ENCODE measurements at regions not wholly inside any gene's neighbourhood (a gene's known extent, or its start where the extent isn't known, plus 50 kb on each side); places are given as distances from the start of the nearest gene placed in this dataset.

DNA sequence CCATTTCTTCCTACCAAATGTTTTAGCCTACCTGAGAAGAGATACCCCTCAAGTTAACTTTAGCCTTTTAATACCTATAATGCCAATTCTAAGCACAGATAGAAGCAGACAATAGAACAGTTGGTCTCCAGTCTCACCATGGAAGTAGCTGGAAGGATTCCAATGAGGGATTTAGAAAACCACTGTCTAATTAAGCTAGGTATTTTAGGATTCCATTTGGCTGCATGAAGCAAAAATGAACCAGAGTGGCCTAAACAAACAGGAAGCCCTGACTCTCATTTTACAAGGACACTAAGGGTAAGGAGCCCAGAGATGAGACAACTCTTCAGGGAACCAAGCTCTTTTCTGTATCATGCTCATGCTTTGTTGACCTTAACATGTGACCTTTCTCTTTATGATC is 199.2 kb downstream of the ALDH8A1 start:
- TF ChIP-seq, protein P1, sequence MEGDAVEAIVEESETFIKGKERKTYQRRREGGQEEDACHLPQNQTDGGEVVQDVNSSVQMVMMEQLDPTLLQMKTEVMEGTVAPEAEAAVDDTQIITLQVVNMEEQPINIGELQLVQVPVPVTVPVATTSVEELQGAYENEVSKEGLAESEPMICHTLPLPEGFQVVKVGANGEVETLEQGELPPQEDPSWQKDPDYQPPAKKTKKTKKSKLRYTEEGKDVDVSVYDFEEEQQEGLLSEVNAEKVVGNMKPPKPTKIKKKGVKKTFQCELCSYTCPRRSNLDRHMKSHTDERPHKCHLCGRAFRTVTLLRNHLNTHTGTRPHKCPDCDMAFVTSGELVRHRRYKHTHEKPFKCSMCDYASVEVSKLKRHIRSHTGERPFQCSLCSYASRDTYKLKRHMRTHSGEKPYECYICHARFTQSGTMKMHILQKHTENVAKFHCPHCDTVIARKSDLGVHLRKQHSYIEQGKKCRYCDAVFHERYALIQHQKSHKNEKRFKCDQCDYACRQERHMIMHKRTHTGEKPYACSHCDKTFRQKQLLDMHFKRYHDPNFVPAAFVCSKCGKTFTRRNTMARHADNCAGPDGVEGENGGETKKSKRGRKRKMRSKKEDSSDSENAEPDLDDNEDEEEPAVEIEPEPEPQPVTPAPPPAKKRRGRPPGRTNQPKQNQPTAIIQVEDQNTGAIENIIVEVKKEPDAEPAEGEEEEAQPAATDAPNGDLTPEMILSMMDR (IDR thresholded peaks at IDR 0.05): no peak
- TF ChIP-seq POLR2A (IDR thresholded peaks at IDR 0.05): no peak

All from Peyer's patch (tissue), 4 donors.